ENCODE measurements at regions not wholly inside any gene's neighbourhood (a gene's known extent, or its start where the extent isn't known, plus 50 kb on each side); places are given as distances from the start of the nearest gene placed in this dataset.

DNA sequence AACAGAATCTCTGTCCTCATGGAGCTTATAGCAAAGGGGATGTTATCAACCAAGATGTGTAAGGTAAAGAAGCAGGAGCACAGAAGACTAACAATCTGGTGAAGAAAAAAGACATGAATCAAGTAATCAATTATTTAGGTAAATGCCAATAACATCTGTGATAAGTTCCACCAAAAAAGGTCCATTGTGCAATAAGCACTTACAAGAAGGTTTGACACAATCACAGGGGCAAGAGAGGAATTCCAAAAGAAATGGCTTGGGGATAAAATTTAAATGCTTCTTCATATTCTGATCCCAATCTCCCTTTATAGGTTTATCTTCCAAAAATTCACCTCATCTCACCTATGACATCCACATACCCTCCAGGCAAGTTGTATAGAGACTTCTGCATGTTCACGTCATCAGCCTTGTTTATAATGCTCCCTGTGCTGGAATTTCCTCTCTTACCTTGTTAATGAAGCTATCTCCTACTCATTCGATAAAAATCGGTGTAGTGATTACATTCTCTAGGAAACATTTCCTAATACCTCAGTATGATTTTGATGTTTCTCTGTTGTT, 53.6 kb upstream of the DPT start:
- DNase-seq (no peak), ATAC-seq (no peak)
- TF ChIP-seq, protein P1, sequence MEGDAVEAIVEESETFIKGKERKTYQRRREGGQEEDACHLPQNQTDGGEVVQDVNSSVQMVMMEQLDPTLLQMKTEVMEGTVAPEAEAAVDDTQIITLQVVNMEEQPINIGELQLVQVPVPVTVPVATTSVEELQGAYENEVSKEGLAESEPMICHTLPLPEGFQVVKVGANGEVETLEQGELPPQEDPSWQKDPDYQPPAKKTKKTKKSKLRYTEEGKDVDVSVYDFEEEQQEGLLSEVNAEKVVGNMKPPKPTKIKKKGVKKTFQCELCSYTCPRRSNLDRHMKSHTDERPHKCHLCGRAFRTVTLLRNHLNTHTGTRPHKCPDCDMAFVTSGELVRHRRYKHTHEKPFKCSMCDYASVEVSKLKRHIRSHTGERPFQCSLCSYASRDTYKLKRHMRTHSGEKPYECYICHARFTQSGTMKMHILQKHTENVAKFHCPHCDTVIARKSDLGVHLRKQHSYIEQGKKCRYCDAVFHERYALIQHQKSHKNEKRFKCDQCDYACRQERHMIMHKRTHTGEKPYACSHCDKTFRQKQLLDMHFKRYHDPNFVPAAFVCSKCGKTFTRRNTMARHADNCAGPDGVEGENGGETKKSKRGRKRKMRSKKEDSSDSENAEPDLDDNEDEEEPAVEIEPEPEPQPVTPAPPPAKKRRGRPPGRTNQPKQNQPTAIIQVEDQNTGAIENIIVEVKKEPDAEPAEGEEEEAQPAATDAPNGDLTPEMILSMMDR (IDR thresholded peaks at IDR 0.05): no peak
- intact Hi-C loops (cut with DNase I): no loop called here
- H3K27ac ChIP-seq: no peak overlapping the region
- peaks cover 0 to 12% (median 0%) of the 10 kb centered on the region in 9 donors for H3K4me1 ChIP-seq
- no peaks in the 10 kb centered on the region for H3K36me3 ChIP-seq
- no peaks in the 10 kb centered on the region for H3K27me3 ChIP-seq
- H3K4me3 ChIP-seq: no peak overlapping the region
- no peaks in the 10 kb centered on the region for H3K9me3 ChIP-seq
- 82 to 91% methylated on average over 3 of the region's 3 CpGs for WGBS, 2 donors

DNA sequence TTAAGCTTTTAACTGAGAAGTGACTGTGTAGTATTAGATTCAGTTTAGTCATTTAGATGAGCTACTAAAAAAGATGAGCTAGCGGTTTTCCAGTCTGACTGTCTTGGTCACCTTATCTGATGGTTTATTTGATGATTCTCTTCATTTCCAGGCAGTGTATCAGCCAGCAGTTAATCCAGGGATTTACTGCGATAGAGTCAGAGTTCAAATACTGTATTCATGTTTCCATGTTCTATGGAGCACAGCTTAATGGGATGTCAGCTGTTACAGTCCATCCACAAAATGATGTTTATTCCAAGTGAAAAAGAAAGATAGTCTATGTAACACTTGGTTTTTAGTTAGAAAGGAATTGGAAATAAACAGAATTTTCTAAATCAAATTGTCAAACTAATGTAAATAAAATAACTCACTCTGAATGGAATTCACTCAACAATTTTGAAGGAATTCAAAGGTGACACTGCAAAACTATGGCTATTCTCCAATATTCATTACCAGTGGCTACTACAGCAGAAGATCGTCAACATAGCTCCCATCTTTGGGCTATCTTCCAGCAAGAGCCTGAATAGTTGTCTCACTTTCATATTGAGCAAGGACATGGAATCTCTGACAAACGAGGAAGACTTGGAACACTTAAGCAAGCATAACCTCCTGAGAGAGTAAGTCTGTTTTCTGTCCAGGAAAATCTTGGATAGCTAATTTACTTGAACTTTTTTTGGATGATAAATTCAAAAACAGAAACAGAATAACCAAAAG, 54.6 kb upstream of the DPT start:
- TF ChIP-seq, protein P1 (IDR thresholded peaks at IDR 0.05): no peak
- no peaks in the 10 kb centered on the region for H3K27me3 ChIP-seq
- H3K4me1 ChIP-seq: peaks cover 0 to 12% (median 0%) of the 10 kb centered on the region in 9 donors
- no peak overlapping the region for H3K4me3 ChIP-seq
- no peaks in the 10 kb centered on the region for H3K9me3 ChIP-seq
- intact Hi-C loops (cut with DNase I): no loop called here
- ATAC-seq (peak in 7 of 8 donors; percentile 76 to 93 (median 84)), DNase-seq (peak in 1 of 2 donors; percentile 39)
- peak overlapping the region in 2 of 10 donors; percentile 19 to 22 for H3K27ac ChIP-seq
- 42 to 53% methylated on average over 4 of the region's 4 CpGs for WGBS, 2 donors
- H3K36me3 ChIP-seq: no peaks in the 10 kb centered on the region

DNA sequence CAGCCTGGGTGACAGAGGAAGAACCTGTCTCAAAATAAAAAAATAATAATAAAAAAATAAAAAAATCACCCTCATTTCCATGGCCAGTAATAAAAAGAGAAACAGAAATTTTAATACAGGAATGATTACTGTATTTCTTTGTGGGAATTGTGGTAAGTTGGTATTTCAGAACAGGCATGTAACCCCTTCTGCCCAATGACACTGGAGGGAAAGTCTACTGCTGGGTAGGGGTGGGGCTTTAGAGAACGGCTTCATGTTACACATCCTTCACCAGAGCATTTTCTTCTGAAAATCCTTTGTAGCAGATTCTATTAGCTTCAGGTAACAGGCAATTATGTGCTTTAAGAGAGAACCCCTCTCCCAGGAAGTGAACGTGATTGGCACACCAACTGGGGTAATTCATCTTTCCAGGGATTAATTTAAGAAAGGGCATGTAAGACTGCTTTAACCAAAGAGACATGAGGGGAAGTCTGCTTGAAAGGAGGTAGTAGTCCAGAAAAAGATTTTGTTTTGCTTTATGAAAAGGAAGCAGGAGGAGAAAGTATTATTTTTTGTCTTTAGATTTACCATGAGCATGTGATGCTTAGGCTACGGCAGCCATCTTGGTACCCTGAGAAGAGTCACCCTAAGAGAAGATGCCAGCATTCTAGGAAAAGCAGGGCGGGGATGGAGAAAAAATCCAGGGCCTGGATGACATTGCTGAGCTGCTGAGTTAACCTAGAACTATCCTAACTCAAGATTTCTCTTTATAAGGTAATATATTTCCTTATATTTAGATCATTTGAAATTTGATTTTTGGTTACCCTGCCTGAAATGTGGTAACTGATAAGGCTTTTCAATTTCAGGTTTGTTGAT, 57.7 kb upstream of the DPT start:
- no peak for DNase-seq
- Histone ChIP-seq H3K27ac (no peak overlapping the region), H3K4me3 (no peak overlapping the region), H3K9me3 (no peaks in the 10 kb centered on the region), H3K27me3 (no peaks in the 10 kb centered on the region), H3K36me3 (no peaks in the 10 kb centered on the region), H3K4me1 (peaks cover 0 to 12% (median 0%) of the 10 kb centered on the region in 9 donors)
- intact Hi-C loops (cut with DNase I): no loop called here
- TF ChIP-seq, protein P1 (IDR thresholded peaks at IDR 0.05): no peak
- WGBS, 2 donors: 87 to 97% methylated on average over 4 of the region's 4 CpGs
- ATAC-seq: no peak

- TF ChIP-seq, protein P1 (IDR thresholded peaks at IDR 0.05): no peak
- 89 to 90% methylated on average over 1 of the region's 1 CpG for WGBS, 2 donors
- Histone ChIP-seq H3K9me3 (no peaks in the 10 kb centered on the region), H3K4me1 (peaks cover 0 to 15% (median 0%) of the 10 kb centered on the region in 9 donors), H3K27me3 (no peaks in the 10 kb centered on the region), H3K36me3 (no peaks in the 10 kb centered on the region), H3K4me3 (no peak overlapping the region), H3K27ac (no peak overlapping the region)
- no peak for DNase-seq
- no peak for ATAC-seq
- intact Hi-C loops (cut with DNase I): no loop called here
Observed at GRCh38 chr1:168788258-168788657, 59.3 kb upstream of the DPT start.

Data from heart right ventricle (tissue), 16 donors.